A172 (cell line): ENCODE measurements at regions not wholly inside any gene's neighbourhood (a gene's known extent, or its start where the extent isn't known, plus 50 kb on each side); places are given as distances from the start of the nearest gene placed in this dataset.
"Not testable (repeated sequence)": the region's sequence is repeated elsewhere in the genome, so short reads cannot be mapped to it uniquely, and the experiment has no call there.

Experiments used
- DNase-seq: peaks from one replicate; pipeline ENCODE4 v3.0.0-alpha.2; 2015; ENCODE audit warnings: low spot score

- no peak for DNase-seq
Measured at GRCh38 chr2:128510701-128511397, 192.2 kb upstream of the HS6ST1 start.

GRCh38 chr2:128511731-128512378 is 193.2 kb upstream of the HS6ST1 start:
- DNase-seq: no peak

- DNase-seq: no peak
Measured at GRCh38 chr2:128512379-128513115, 193.9 kb upstream of the HS6ST1 start.

GRCh38 chr2:128513116-128513960 is 194.7 kb upstream of the HS6ST1 start:
- no peak for DNase-seq

GRCh38 chr2:128513961-128514283 is 195.3 kb upstream of the HS6ST1 start:
- DNase-seq: no peak

GRCh38 chr2:128514555-128514955 is 195.9 kb upstream of the HS6ST1 start:
- no peak for DNase-seq

- no peak for DNase-seq
Measured at GRCh38 chr2:128516938-128517337, 198.3 kb upstream of the HS6ST1 start.

GRCh38 chr2:128519028-128519427 is 200.4 kb upstream of the HS6ST1 start:
- DNase-seq: not testable (repeated sequence)

- no peak for DNase-seq
Measured at GRCh38 chr2:128519517-128520215, 201.0 kb upstream of the HS6ST1 start.

GRCh38 chr2:128520340-128520739 is 201.7 kb upstream of the HS6ST1 start:
- no peak for DNase-seq

- DNase-seq: no peak
Measured at GRCh38 chr2:128520791-128521190, 202.1 kb upstream of the HS6ST1 start.

GRCh38 chr2:128521482-128521881 is 202.8 kb upstream of the HS6ST1 start:
- DNase-seq: no peak

GRCh38 chr2:128522829-128523228 is 204.2 kb upstream of the HS6ST1 start:
- no peak for DNase-seq

- no peak for DNase-seq
Measured at GRCh38 chr2:128523457-128523856, 204.8 kb upstream of the HS6ST1 start.

- DNase-seq: no peak
Measured at GRCh38 chr2:128524183-128524582, 205.5 kb upstream of the HS6ST1 start.

GRCh38 chr2:128525653-128526052 is 207.0 kb upstream of the HS6ST1 start:
- DNase-seq: no peak

- DNase-seq: no peak
Measured at GRCh38 chr2:128526455-128526976, 207.8 kb upstream of the HS6ST1 start.

GRCh38 chr2:128528133-128528532 is 209.5 kb upstream of the HS6ST1 start:
- no peak for DNase-seq

GRCh38 chr2:128530025-128530573 is 211.4 kb upstream of the HS6ST1 start:
- no peak for DNase-seq

GRCh38 chr2:128531856-128532255 is 213.2 kb upstream of the HS6ST1 start:
- no peak for DNase-seq

GRCh38 chr2:128533101-128533500 is 214.4 kb upstream of the HS6ST1 start:
- no peak for DNase-seq
